Brain microvascular endothelial cell (primary cell): ENCODE measurements at regions not wholly inside any gene's neighbourhood (a gene's known extent, or its start where the extent isn't known, plus 50 kb on each side); places are given as distances from the start of the nearest gene placed in this dataset.
"Not testable (repeated sequence)": the region's sequence is repeated elsewhere in the genome, so short reads cannot be mapped to it uniquely, and the experiment has no call there.

Experiments used
- DNase-seq: peaks from one replicate; pipeline ENCODE4 v3.0.0-alpha.2; 2020
- H3K27ac ChIP-seq: fragments of 250-450 bp; sonication (Bioruptor Pico); 2 replicates; pipeline ENCODE4 v1.5.1; 2020; ENCODE audit warnings: mild to moderate bottlenecking, moderate library complexity
- H3K27me3 ChIP-seq: fragments of 250-450 bp; sonication (Bioruptor Pico); replicated peaks from 2 replicates; pipeline ENCODE4 v1.5.1; 2020; ENCODE audit warnings: mild to moderate bottlenecking
- H3K36me3 ChIP-seq: fragments of 250-450 bp; sonication (Bioruptor Pico); replicated peaks from 2 replicates; pipeline ENCODE4 v1.5.1; 2020; ENCODE audit warnings: mild to moderate bottlenecking
- H3K4me3 ChIP-seq: 2 replicates; pipeline ENCODE4 v1.5.1; 2011; ENCODE audit warnings: low read depth, mild to moderate bottlenecking, control low read depth, low read length, moderate library complexity
- CTCF ChIP-seq: IDR thresholded peaks from 2 replicates; pipeline ENCODE4 v1.5.1; 2011; ENCODE audit warnings: low read depth, mild to moderate bottlenecking, moderate library complexity, low read length, control low read depth, inconsistent platforms; ENCODE audit errors: missing control alignments
- in situ Hi-C: cut with HindIII; loops from 2 replicates; pipeline ENCODE4 v1.10.0; 2017; ENCODE audit warnings: low sequenced_read_pairs, low pct_ligation_motif_present

GRCh38 chr4:169902658-169903345, 123.4 kb downstream of the MFAP3L start:
- Histone ChIP-seq H3K27me3 (no peaks in the 10 kb centered on the region), H3K27ac (no peak overlapping the region), H3K36me3 (no peaks in the 10 kb centered on the region), H3K4me3 (no peak overlapping the region)
- TF ChIP-seq CTCF: no peak
- in situ Hi-C loops: no loop called here
- DNase-seq: no peak

GRCh38 chr4:169900241-169900845, 125.9 kb downstream of the MFAP3L start:
- H3K27me3 ChIP-seq: no peaks in the 10 kb centered on the region
- no peak for TF ChIP-seq CTCF
- H3K27ac ChIP-seq: no peak overlapping the region
- H3K36me3 ChIP-seq: no peaks in the 10 kb centered on the region
- in situ Hi-C loops: no loop called here
- DNase-seq: no peak
- H3K4me3 ChIP-seq: no peak overlapping the region

GRCh38 chr4:169899295-169899694, 126.9 kb downstream of the MFAP3L start:
- no peak overlapping the region for H3K4me3 ChIP-seq
- peak; percentile 5 for DNase-seq
- in situ Hi-C loops: no loop called here
- TF ChIP-seq CTCF: no peak
- H3K27me3 ChIP-seq: no peaks in the 10 kb centered on the region
- H3K27ac ChIP-seq: no peak overlapping the region
- H3K36me3 ChIP-seq: no peaks in the 10 kb centered on the region

GRCh38 chr4:169898095-169898494, 128.1 kb downstream of the MFAP3L start:
- TF ChIP-seq CTCF: no peak
- no peaks in the 10 kb centered on the region for H3K36me3 ChIP-seq
- no peak overlapping the region for H3K27ac ChIP-seq
- no peak for DNase-seq
- no peaks in the 10 kb centered on the region for H3K27me3 ChIP-seq
- in situ Hi-C loops: no loop called here
- H3K4me3 ChIP-seq: no peak overlapping the region

- H3K27me3 ChIP-seq, H3K36me3 ChIP-seq, H3K4me3 ChIP-seq, H3K27ac ChIP-seq, in situ Hi-C loops, DNase-seq: not testable (repeated sequence)
These were observed 131.4 kb downstream of the MFAP3L start for GRCh38 chr4:169894767-169895166.

GRCh38 chr4:169885893-169886292, 128.1 kb upstream of the HPF1 start:
- Histone ChIP-seq H3K27ac (no peak overlapping the region), H3K36me3 (no peaks in the 10 kb centered on the region), H3K27me3 (no peaks in the 10 kb centered on the region), H3K4me3 (no peak overlapping the region)
- DNase-seq: no peak
- no peak for TF ChIP-seq CTCF
- in situ Hi-C loops: no loop called here
